HG03095 (cell line): ENCODE measurements at regions not wholly inside any gene's neighbourhood (a gene's known extent, or its start where the extent isn't known, plus 50 kb on each side); places are given as distances from the start of the nearest gene placed in this dataset.
A peak's percentile ranks its signal among the peaks of the same experiment; 100 is the strongest.

ENCODE experiments used
- ATAC-seq: cut with Tn5 transposase; IDR thresholded peaks from one replicate; pipeline ENCODE4 v1.9.1; 2021; ENCODE audit warnings: moderate library complexity; ENCODE audit not compliant: unreplicated experiment

DNA sequence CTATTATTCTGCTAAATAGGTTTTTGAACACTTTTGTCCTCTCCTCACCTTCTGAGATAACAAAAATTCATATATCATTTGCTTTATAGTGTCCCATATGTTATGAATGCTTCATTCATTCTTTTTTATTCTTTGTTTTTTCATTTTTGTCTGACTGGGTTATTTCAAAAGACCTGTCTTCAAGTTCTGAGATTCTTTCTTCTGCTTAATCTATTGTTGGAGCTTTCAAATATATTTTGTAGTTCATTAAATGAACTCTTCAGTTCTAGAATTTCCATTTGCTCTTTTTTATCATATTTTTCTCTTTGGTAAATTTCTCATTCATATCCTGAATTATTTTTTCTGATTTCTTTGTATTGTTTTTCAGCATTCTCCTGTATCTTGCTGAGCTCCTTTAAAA is 53.1 kb upstream of the SCIN start:
- no peak for ATAC-seq

DNA sequence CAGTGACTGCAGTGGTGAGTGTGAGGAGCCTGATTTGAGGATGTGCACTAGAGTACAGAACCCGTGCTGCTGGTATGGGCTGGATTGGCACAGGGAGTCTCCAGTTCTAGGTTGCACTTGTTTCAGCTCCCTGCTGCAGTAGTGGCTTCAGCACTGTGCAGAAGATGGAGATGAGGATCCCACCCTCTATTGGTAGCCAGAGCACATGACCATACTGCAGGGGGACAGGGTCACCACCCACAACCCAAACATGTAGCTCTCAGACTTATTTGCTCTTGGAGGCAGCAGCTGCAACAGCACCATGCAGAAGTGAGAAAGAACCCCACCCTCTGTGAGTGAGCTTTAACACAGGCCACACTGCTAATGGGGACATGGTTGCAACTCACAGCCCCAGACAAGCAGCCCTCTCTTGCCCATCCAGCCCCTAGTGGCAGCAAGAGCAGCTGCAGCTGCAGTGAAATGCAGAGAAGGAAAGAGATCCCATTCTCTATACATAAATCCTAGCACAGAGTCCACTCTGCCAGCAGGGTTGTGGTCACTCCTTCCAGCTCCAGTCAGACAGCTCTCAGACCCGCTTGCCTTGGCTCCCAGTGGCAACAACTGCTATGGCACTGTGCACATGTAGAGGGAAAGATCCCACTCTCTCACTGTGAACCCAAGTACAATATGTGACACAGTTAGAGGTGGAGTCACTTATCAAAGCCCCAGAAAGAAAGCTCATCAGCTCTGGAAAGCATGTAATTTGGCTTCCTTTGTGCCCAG is 51.4 kb upstream of the SCIN start:
- ATAC-seq: peak; percentile 96

DNA sequence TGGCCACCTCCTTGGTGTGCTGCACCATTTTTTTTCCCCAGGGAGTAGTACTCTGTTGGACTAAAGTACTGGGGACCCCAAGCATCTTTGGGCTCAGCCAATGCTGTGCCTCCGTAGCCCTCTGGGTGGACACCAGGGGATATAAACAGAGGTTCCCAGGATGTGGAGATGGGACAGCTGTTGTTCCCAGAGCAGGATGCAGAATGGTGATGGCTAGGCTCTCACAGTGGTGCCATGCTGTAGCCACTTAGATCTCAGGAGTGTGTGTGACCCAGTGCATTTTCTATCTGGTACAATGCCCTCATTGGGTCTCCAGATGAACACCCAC is 50.9 kb upstream of the SCIN start:
- ATAC-seq: no peak
